Endothelial cell (in vitro differentiated cells): ENCODE measurements at regions not wholly inside any gene's neighbourhood (a gene's known extent, or its start where the extent isn't known, plus 50 kb on each side); places are given as distances from the start of the nearest gene placed in this dataset.
"Not testable (repeated sequence)": the region's sequence is repeated elsewhere in the genome, so short reads cannot be mapped to it uniquely, and the experiment has no call there.

ENCODE experiments used
- DNase-seq: peaks from one replicate; pipeline ENCODE4 v3.0.0; 2021; ENCODE audit warnings: low spot score
- H3K27ac Mint-ChIP-seq: one replicate; pipeline ENCODE4 v1.8.0; 2021; ENCODE audit warnings: mixed read lengths, inconsistent platforms; ENCODE audit not compliant: unreplicated experiment
- H3K27me3 Mint-ChIP-seq: one replicate; pipeline ENCODE4 v1.8.0; 2021; ENCODE audit warnings: mild to moderate bottlenecking, moderate library complexity, mixed read lengths, inconsistent platforms; ENCODE audit not compliant: unreplicated experiment
- H3K36me3 Mint-ChIP-seq: one replicate; pipeline ENCODE4 v1.8.0; 2021; ENCODE audit warnings: mild to moderate bottlenecking, low read depth, mixed read lengths, inconsistent platforms; ENCODE audit not compliant: unreplicated experiment
- H3K4me1 Mint-ChIP-seq: one replicate; pipeline ENCODE4 v1.8.0; 2021; ENCODE audit warnings: mild to moderate bottlenecking, mixed read lengths, inconsistent platforms; ENCODE audit not compliant: unreplicated experiment
- H3K4me3 Mint-ChIP-seq: one replicate; pipeline ENCODE4 v1.8.0; 2021; ENCODE audit warnings: mild to moderate bottlenecking, mixed read lengths, inconsistent platforms; ENCODE audit not compliant: unreplicated experiment
- H3K9me3 Mint-ChIP-seq: one replicate; pipeline ENCODE4 v1.8.0; 2021; ENCODE audit warnings: mixed read lengths, inconsistent platforms; ENCODE audit not compliant: unreplicated experiment
- TF ChIP-seq, protein P1 (sequence below): fragments of 200-600 bp; sonication (generic); IDR thresholded peaks from one replicate; pipeline ENCODE4 v1.5.0; 2021; ENCODE audit warnings: antibody characterized with exemption; ENCODE audit not compliant: unreplicated experiment

DNA sequence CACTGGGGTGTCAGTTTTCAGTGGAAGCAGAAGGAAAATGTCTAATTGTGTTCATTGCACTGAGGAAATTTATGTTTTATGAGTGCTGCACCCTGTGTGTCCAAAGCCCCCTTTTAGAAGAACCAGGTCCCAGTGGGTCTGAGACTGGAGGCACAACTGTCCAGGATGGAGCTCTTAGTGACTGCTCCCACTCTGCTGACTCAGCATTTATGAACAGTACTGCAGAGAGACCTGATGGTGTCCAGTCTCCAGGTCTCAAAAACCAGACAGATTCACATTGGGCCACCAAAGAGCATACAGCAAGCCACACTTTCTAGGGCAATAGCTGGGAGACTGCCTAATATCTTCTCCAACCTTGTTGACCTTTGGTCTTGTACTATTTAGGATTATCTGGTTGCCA lies 321.9 kb downstream of the CBLN1 start:
- no peak overlapping the region for H3K27ac Mint-ChIP-seq
- no peak overlapping the region for H3K4me3 Mint-ChIP-seq
- TF ChIP-seq, protein P1, sequence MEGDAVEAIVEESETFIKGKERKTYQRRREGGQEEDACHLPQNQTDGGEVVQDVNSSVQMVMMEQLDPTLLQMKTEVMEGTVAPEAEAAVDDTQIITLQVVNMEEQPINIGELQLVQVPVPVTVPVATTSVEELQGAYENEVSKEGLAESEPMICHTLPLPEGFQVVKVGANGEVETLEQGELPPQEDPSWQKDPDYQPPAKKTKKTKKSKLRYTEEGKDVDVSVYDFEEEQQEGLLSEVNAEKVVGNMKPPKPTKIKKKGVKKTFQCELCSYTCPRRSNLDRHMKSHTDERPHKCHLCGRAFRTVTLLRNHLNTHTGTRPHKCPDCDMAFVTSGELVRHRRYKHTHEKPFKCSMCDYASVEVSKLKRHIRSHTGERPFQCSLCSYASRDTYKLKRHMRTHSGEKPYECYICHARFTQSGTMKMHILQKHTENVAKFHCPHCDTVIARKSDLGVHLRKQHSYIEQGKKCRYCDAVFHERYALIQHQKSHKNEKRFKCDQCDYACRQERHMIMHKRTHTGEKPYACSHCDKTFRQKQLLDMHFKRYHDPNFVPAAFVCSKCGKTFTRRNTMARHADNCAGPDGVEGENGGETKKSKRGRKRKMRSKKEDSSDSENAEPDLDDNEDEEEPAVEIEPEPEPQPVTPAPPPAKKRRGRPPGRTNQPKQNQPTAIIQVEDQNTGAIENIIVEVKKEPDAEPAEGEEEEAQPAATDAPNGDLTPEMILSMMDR, result no peak
- H3K27me3 Mint-ChIP-seq, result peaks cover 1% of the 10 kb centered on the region
- no peak for DNase-seq
- no peaks in the 10 kb centered on the region for H3K4me1 Mint-ChIP-seq
- H3K9me3 Mint-ChIP-seq, result no peaks in the 10 kb centered on the region
- peaks cover 9% of the 10 kb centered on the region for H3K36me3 Mint-ChIP-seq

DNA sequence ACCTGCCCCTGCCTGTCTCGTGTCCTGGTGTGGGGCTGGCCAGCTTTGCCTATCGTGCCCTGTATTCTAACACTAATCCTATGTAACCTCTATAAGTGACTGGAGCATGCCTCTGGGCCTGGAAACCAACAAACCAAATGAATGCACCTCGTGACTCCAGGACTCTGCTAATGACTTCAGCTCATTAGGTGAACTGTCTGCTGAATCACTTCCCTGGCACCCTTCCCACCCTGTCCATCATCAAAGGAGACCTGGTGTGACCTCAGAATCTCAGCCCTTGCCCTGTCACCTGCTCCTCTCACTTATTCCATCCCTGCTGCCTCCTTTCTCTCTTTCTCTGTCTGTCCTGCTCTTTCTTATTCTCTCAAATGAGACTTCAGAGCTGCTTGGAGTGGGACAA lies 322.4 kb downstream of the CBLN1 start:
- no peak overlapping the region for H3K27ac Mint-ChIP-seq
- TF ChIP-seq, protein P1, result no peak

DNA sequence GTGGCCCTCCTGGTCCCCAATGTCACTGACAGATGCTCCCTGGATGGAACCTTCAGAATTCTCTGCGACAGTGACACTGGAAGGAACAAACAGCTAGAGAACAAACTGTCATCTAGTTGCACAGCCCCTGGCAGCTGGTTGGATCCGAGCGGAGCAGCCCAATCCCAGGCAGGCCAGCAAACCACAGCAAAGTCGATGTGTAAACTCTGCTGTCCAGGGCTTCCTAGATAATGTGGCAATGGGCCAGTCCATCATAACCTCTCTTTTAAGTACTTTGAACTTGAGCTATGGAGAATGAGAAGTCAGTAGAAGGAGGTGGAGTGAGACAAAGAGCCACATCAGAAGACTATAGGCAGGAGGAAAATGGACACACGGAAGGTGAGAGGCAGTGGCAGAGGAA lies 323.0 kb downstream of the CBLN1 start:
- no peak overlapping the region for H3K4me3 Mint-ChIP-seq
- no peak overlapping the region for H3K27ac Mint-ChIP-seq
- DNase-seq, result no peak
- TF ChIP-seq, protein P1, result no peak
- no peaks in the 10 kb centered on the region for H3K4me1 Mint-ChIP-seq
- H3K9me3 Mint-ChIP-seq, result no peaks in the 10 kb centered on the region
- peaks cover 9% of the 10 kb centered on the region for H3K36me3 Mint-ChIP-seq
- no peaks in the 10 kb centered on the region for H3K27me3 Mint-ChIP-seq

More for the DNA sequence above, 322.4 kb downstream of the CBLN1 start:
- no peak for DNase-seq
- no peaks in the 10 kb centered on the region for H3K27me3 Mint-ChIP-seq
- H3K4me1 Mint-ChIP-seq, result no peaks in the 10 kb centered on the region
- no peak overlapping the region for H3K4me3 Mint-ChIP-seq
- H3K36me3 Mint-ChIP-seq, result peaks cover 9% of the 10 kb centered on the region
- no peaks in the 10 kb centered on the region for H3K9me3 Mint-ChIP-seq

DNA sequence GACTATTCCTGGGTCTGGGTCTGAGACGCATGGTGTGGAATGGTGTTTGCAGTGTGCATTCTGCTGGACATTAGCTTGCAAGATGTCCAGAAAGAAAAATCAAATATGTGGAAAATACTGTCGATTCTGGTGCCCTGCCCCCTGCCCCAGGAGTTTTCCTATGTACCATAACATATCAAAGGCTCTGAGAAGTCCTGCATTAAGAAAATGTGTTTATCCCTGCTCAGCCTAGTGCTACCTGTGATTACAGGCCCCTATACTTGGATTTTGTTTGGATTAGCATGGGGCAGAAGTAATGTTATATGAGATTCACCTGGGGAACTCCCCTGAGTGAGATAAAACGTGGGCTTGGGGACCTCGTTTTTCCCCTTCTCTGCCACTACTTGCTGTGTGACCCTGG lies 325.0 kb downstream of the CBLN1 start:
- TF ChIP-seq, protein P1, result no peak
- Mint-ChIP-seq H3K36me3 (peaks cover 1% of the 10 kb centered on the region), H3K4me1 (no peaks in the 10 kb centered on the region), H3K27me3 (peaks cover 2% of the 10 kb centered on the region), H3K9me3 (no peaks in the 10 kb centered on the region), H3K4me3 (no peak overlapping the region), H3K27ac (no peak overlapping the region)
- DNase-seq, result no peak

DNA sequence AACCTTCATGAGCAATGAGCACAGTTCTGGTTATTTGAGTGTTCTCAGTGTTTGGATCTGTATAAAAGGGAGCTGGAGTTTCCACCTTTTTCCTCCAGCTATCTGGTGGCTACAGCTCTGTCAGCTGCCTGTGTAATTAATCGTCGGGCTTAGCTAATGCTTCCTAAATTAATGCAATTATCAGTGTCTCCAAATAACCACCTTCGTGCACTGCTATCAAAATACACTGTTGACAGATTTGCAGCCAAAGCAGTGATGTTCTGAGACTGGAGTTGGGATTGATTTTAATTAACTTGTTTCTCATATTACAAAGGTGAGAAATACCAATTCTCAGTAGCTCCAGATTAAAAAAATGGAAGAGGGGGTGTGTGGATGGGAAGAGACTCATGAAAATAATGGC lies 325.8 kb downstream of the CBLN1 start:
- DNase-seq, result no peak
- H3K27ac Mint-ChIP-seq, result no peak overlapping the region
- H3K9me3 Mint-ChIP-seq, result no peaks in the 10 kb centered on the region
- no peak overlapping the region for H3K4me3 Mint-ChIP-seq
- no peaks in the 10 kb centered on the region for H3K4me1 Mint-ChIP-seq
- TF ChIP-seq, protein P1, result no peak
- peaks cover 2% of the 10 kb centered on the region for H3K27me3 Mint-ChIP-seq
- H3K36me3 Mint-ChIP-seq, result no peaks in the 10 kb centered on the region

DNA sequence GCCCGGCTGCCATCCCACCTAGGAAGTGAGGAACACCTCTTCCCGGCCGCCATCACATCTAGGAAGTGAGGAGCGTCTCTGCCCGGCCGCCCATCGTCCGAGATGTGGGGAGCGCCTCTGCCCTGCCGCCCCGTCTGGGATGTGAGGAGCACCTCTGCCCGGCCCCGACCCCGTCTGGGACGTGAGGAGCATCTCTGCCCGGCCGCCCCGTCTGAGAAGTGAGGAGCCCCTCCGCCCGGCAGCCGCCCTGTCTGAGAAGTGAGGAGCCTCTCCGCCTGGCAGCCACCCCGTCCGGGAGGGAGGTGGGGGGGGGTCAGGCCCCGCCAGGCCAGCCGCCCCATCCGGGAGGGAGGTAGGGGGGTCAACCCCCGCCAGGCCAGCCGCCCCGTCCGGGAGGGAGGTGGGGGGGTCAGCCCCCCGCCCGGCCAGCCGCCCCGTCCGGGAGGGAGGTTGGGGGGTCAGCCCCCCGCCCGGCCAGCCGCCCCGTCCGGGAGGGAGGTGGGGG lies 330.0 kb downstream of the CBLN1 start:
- not testable (repeated sequence) for H3K27me3 Mint-ChIP-seq, H3K27ac Mint-ChIP-seq, H3K36me3 Mint-ChIP-seq, H3K4me1 Mint-ChIP-seq, H3K4me3 Mint-ChIP-seq, DNase-seq, H3K9me3 Mint-ChIP-seq
